ENCODE measurements at regions not wholly inside any gene's neighbourhood (a gene's known extent, or its start where the extent isn't known, plus 50 kb on each side); places are given as distances from the start of the nearest gene placed in this dataset.

DNA sequence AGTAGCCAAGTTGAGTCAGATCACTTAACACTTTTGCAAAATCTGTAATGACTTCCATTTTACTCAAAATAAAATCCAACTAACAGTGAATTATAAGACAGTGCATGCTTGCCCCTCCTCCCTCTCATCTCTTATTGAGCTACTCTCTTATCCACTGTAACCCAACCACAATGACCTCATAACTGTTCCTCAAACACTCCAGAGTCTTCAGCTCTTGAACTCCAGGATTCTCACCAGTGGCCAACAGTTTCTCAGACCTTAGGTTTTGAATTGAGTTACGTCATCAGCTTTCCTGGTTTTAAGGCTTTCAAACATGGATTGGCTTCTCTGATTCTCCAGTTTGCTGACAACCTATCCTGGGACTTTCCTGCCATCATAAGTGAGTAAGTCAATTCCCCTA lies 938.3 kb downstream of the RAB28 start (continued):
- TF ChIP-seq, protein P1, sequence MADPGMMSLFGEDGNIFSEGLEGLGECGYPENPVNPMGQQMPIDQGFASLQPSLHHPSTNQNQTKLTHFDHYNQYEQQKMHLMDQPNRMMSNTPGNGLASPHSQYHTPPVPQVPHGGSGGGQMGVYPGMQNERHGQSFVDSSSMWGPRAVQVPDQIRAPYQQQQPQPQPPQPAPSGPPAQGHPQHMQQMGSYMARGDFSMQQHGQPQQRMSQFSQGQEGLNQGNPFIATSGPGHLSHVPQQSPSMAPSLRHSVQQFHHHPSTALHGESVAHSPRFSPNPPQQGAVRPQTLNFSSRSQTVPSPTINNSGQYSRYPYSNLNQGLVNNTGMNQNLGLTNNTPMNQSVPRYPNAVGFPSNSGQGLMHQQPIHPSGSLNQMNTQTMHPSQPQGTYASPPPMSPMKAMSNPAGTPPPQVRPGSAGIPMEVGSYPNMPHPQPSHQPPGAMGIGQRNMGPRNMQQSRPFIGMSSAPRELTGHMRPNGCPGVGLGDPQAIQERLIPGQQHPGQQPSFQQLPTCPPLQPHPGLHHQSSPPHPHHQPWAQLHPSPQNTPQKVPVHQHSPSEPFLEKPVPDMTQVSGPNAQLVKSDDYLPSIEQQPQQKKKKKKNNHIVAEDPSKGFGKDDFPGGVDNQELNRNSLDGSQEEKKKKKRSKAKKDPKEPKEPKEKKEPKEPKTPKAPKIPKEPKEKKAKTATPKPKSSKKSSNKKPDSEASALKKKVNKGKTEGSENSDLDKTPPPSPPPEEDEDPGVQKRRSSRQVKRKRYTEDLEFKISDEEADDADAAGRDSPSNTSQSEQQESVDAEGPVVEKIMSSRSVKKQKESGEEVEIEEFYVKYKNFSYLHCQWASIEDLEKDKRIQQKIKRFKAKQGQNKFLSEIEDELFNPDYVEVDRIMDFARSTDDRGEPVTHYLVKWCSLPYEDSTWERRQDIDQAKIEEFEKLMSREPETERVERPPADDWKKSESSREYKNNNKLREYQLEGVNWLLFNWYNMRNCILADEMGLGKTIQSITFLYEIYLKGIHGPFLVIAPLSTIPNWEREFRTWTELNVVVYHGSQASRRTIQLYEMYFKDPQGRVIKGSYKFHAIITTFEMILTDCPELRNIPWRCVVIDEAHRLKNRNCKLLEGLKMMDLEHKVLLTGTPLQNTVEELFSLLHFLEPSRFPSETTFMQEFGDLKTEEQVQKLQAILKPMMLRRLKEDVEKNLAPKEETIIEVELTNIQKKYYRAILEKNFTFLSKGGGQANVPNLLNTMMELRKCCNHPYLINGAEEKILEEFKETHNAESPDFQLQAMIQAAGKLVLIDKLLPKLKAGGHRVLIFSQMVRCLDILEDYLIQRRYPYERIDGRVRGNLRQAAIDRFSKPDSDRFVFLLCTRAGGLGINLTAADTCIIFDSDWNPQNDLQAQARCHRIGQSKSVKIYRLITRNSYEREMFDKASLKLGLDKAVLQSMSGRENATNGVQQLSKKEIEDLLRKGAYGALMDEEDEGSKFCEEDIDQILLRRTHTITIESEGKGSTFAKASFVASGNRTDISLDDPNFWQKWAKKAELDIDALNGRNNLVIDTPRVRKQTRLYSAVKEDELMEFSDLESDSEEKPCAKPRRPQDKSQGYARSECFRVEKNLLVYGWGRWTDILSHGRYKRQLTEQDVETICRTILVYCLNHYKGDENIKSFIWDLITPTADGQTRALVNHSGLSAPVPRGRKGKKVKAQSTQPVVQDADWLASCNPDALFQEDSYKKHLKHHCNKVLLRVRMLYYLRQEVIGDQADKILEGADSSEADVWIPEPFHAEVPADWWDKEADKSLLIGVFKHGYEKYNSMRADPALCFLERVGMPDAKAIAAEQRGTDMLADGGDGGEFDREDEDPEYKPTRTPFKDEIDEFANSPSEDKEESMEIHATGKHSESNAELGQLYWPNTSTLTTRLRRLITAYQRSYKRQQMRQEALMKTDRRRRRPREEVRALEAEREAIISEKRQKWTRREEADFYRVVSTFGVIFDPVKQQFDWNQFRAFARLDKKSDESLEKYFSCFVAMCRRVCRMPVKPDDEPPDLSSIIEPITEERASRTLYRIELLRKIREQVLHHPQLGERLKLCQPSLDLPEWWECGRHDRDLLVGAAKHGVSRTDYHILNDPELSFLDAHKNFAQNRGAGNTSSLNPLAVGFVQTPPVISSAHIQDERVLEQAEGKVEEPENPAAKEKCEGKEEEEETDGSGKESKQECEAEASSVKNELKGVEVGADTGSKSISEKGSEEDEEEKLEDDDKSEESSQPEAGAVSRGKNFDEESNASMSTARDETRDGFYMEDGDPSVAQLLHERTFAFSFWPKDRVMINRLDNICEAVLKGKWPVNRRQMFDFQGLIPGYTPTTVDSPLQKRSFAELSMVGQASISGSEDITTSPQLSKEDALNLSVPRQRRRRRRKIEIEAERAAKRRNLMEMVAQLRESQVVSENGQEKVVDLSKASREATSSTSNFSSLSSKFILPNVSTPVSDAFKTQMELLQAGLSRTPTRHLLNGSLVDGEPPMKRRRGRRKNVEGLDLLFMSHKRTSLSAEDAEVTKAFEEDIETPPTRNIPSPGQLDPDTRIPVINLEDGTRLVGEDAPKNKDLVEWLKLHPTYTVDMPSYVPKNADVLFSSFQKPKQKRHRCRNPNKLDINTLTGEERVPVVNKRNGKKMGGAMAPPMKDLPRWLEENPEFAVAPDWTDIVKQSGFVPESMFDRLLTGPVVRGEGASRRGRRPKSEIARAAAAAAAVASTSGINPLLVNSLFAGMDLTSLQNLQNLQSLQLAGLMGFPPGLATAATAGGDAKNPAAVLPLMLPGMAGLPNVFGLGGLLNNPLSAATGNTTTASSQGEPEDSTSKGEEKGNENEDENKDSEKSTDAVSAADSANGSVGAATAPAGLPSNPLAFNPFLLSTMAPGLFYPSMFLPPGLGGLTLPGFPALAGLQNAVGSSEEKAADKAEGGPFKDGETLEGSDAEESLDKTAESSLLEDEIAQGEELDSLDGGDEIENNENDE (IDR thresholded peaks at IDR 0.05; ENCODE audit: insufficient replicate concordance, low read length) = no peak
- TF ChIP-seq BCL11A (IDR thresholded peaks at IDR 0.05; ENCODE audit: low read depth in 2 of 2, low read length in 2 of 2) (no peak), SP2 (IDR thresholded peaks at IDR 0.05; ENCODE audit: low read length) (no peak), USF2 (IDR thresholded peaks at IDR 0.05; ENCODE audit: low read length) (no peak), SUZ12 (IDR thresholded peaks at IDR 0.05; ENCODE audit: low read length) (no peak), KDM5A (IDR thresholded peaks at IDR 0.05; ENCODE audit: low read length) (no peak), POU5F1 (IDR thresholded peaks at IDR 0.05; ENCODE audit: low read depth, low read length) (no peak), TEAD4 (IDR thresholded peaks at IDR 0.05; ENCODE audit: low read depth, low read length) (no peak), CHD2 (IDR thresholded peaks at IDR 0.05; ENCODE audit: low read length) (no peak), SIN3A (conservative IDR thresholded peaks at IDR 0.05 in 1 of 2, IDR thresholded peaks at IDR 0.05 in 1 of 2; ENCODE audit: low read depth in 1 of 2, low read length in 2 of 2) (no peak), EGR1 (IDR thresholded peaks at IDR 0.05; ENCODE audit: borderline replicate concordance, low read depth, low read length) (no peak), SAP30 (IDR thresholded peaks at IDR 0.05; ENCODE audit: insufficient read depth, insufficient replicate concordance, low read length) (no peak)
